Fibroblast of upper back skin (primary cell): ENCODE measurements at regions not wholly inside any gene's neighbourhood (a gene's known extent, or its start where the extent isn't known, plus 50 kb on each side); places are given as distances from the start of the nearest gene placed in this dataset.
"Not testable (repeated sequence)": the region's sequence is repeated elsewhere in the genome, so short reads cannot be mapped to it uniquely, and the experiment has no call there.

Experiments
- DNase-seq: peaks from one replicate; pipeline ENCODE4 v3.0.0-alpha.2; 2013

- not testable (repeated sequence) for DNase-seq
Observed at GRCh38 chr5:102047073-102047472, 249.0 kb downstream of the SLCO4C1 start.

- no peak for DNase-seq
Observed at GRCh38 chr5:102040326-102040725, 255.8 kb downstream of the SLCO4C1 start.

GRCh38 chr5:102036927-102037326, 259.2 kb downstream of the SLCO4C1 start:
- no peak for DNase-seq

- no peak for DNase-seq
Observed at GRCh38 chr5:102031711-102032110, 264.4 kb downstream of the SLCO4C1 start.

GRCh38 chr5:102018690-102019089, 277.4 kb downstream of the SLCO4C1 start:
- no peak for DNase-seq

GRCh38 chr5:102018279-102018678, 277.8 kb downstream of the SLCO4C1 start:
- no peak for DNase-seq

GRCh38 chr5:102014371-102014770, 281.7 kb downstream of the SLCO4C1 start:
- no peak for DNase-seq

GRCh38 chr5:102010644-102011043, 285.4 kb downstream of the SLCO4C1 start:
- no peak for DNase-seq

- no peak for DNase-seq
Observed at GRCh38 chr5:101997235-101997634, 298.8 kb downstream of the SLCO4C1 start.

GRCh38 chr5:101995585-101995984, 300.5 kb downstream of the SLCO4C1 start:
- no peak for DNase-seq

- DNase-seq: no peak
Observed at GRCh38 chr5:101991486-101991885, 304.6 kb downstream of the SLCO4C1 start.

GRCh38 chr5:101989659-101990058, 306.4 kb downstream of the SLCO4C1 start:
- DNase-seq: no peak

- DNase-seq: peak; percentile 25
Observed at GRCh38 chr5:101977729-101978345, 318.2 kb downstream of the SLCO4C1 start.

- no peak for DNase-seq
Observed at GRCh38 chr5:101976933-101977332, 319.2 kb downstream of the SLCO4C1 start.

- DNase-seq: no peak
Observed at GRCh38 chr5:101969742-101970141, 326.3 kb downstream of the SLCO4C1 start.

GRCh38 chr5:101966476-101966875, 329.6 kb downstream of the SLCO4C1 start:
- no peak for DNase-seq

GRCh38 chr5:101955891-101956290, 340.2 kb downstream of the SLCO4C1 start:
- no peak for DNase-seq

- no peak for DNase-seq
Observed at GRCh38 chr5:101950019-101950418, 346.1 kb downstream of the SLCO4C1 start.

- DNase-seq: no peak
Observed at GRCh38 chr5:101948615-101949014, 347.5 kb downstream of the SLCO4C1 start.

- no peak for DNase-seq
Observed at GRCh38 chr5:101943784-101944183, 352.3 kb downstream of the SLCO4C1 start.

- peak; percentile 8 for DNase-seq
Observed at GRCh38 chr5:101942321-101942882, 353.7 kb downstream of the SLCO4C1 start.

GRCh38 chr5:101937041-101937440, 359.0 kb downstream of the SLCO4C1 start:
- DNase-seq: no peak

- no peak for DNase-seq
Observed at GRCh38 chr5:101935086-101935485, 361.0 kb downstream of the SLCO4C1 start.

- no peak for DNase-seq
Observed at GRCh38 chr5:101932599-101932998, 363.5 kb downstream of the SLCO4C1 start.

GRCh38 chr5:101929628-101930027, 366.5 kb downstream of the SLCO4C1 start:
- no peak for DNase-seq
